Transverse colon (tissue), 4 donors: ENCODE measurements at regions not wholly inside any gene's neighbourhood (a gene's known extent, or its start where the extent isn't known, plus 50 kb on each side); places are given as distances from the start of the nearest gene placed in this dataset.

ENCODE experiments used
- DNase-seq: peaks from one replicate; pipeline ENCODE4 v3.0.0-alpha.2; 2019
- H3K27ac ChIP-seq, 4 donors: fragments of 200-600 bp; sonication (generic); 2 replicates each; pipeline ENCODE4 v1.5.1; 2016 to 2018; ENCODE audit warnings: inconsistent platforms in 4 of 4
- H3K27me3 ChIP-seq: fragments of 200-600 bp; sonication (generic); 2 replicates; pipeline ENCODE4 v1.5.1; 2017; ENCODE audit warnings: inconsistent platforms
- H3K36me3 ChIP-seq, 4 donors: fragments of 200-600 bp; sonication (generic); 2 replicates each; pipeline ENCODE4 v1.5.1; 2017 to 2019; ENCODE audit warnings: inconsistent platforms in 4 of 4
- H3K4me1 ChIP-seq, 4 donors: fragments of 200-600 bp; sonication (generic); 2 replicates each; pipeline ENCODE4 v1.5.1; 2017 to 2020; ENCODE audit warnings: inconsistent platforms in 4 of 4
- H3K4me3 ChIP-seq, 4 donors: fragments of 200-600 bp; sonication (generic); 1 replicate in 1 of 4; 2 replicates in 3 of 4; pipeline versions ENCODE4 v1.5.1 to v1.6.1; 2017 to 2019; ENCODE audit warnings: inconsistent platforms in 4 of 4
- H3K9me3 ChIP-seq, 2 donors: fragments of 200-600 bp; sonication (generic); 2 replicates each; pipeline ENCODE4 v1.5.1; 2017 to 2019; ENCODE audit warnings: inconsistent platforms in 2 of 2
- EP300 ChIP-seq: sonication (generic); formaldehyde crosslinking; IDR thresholded peaks from one replicate; pipeline ENCODE4 v1.6.1; 2017; ENCODE audit warnings: antibody characterized with exemption, low read depth
- POLR2A ChIP-seq: fragments of 450-650 bp; IDR thresholded peaks from one replicate; pipeline ENCODE4 v1.6.1; 2016; ENCODE audit warnings: antibody characterized with exemption, mild to moderate bottlenecking, moderate library complexity
- POLR2AphosphoS5 ChIP-seq, 3 donors: sonication (generic); formaldehyde crosslinking; IDR thresholded peaks; one replicate each; pipeline ENCODE4 v1.6.1; 2016; ENCODE audit warnings: antibody characterized with exemption in 3 of 3
- WGBS, 2 donors: methylation state at CpG; one replicate each; pipeline ENCODE4 v1.1.5; 2018; ENCODE audit warnings: low coverage in 1 of 2; 5-methylcytosine and 5-hydroxymethylcytosine counted together
- in situ Hi-C, 4 donors: fragments of 200-750 bp; cut with MboI; loops; one replicate each; pipeline versions ENCODE4 v1.15.0 to v1.15.1; 2017; ENCODE audit warnings: low sequenced_read_pairs in 3 of 4, low pct_ligation_motif_present in 1 of 4, low pct_unique_long_range_greater_than_20kb in 1 of 4
- intact Hi-C: fragments of 100-400 bp; cut with DNase I; formaldehyde crosslinking; loops from one replicate; pipeline ENCODE4 v1.15.1; 2023; ENCODE audit warnings: low total_unique reads
- TF ChIP-seq, protein P1 (sequence below), 5 experiments: fragments of 200-600 bp in 3 of 5; fragments of 450-650 bp in 2 of 5; sonication (generic) in 3 of 5; IDR thresholded peaks; 1 replicate in 2 of 5; 2 replicates in 3 of 5; pipeline ENCODE4 v1.5.1; 2016 to 2017; ENCODE audit warnings: antibody characterized with exemption in 5 of 5, inconsistent platforms in 3 of 5, mild to moderate bottlenecking in 2 of 5, moderate library complexity in 1 of 5

DNA sequence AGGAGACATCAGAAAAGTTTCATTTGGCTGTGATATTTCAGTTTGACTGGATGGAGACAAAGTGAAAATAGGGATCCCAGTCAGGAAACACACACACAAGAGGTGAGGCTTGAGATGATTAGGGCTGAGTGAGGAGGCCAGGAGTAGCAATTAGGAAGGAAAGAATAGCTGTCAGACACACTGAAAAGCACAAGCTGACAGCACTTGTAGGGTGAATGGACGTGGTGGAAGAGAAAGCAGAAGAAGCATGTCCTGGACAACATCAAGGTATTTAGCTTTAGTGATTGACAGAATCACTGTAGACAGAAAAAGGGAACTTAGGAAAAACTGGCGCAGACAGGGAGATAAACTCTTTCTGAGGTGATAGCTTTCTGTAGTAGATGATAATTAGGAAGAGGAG, 347.7 kb downstream of the TGFB2 start:
- 51 to 66% methylated on average over 2 of the region's 2 CpGs for WGBS, 2 donors
- no peaks in the 10 kb centered on the region for H3K27me3 ChIP-seq
- H3K4me1 ChIP-seq: no peaks in the 10 kb centered on the region
- H3K9me3 ChIP-seq: no peaks in the 10 kb centered on the region
- in situ Hi-C loops: no loop called here
- no peak for DNase-seq
- intact Hi-C loops: no loop called here
- H3K27ac ChIP-seq: no peak overlapping the region
- no peak overlapping the region for H3K4me3 ChIP-seq
- TF ChIP-seq POLR2A (no peak), EP300 (no peak), POLR2AphosphoS5 (IDR thresholded peaks at IDR 0.05) (no peak)
- TF ChIP-seq, protein P1, sequence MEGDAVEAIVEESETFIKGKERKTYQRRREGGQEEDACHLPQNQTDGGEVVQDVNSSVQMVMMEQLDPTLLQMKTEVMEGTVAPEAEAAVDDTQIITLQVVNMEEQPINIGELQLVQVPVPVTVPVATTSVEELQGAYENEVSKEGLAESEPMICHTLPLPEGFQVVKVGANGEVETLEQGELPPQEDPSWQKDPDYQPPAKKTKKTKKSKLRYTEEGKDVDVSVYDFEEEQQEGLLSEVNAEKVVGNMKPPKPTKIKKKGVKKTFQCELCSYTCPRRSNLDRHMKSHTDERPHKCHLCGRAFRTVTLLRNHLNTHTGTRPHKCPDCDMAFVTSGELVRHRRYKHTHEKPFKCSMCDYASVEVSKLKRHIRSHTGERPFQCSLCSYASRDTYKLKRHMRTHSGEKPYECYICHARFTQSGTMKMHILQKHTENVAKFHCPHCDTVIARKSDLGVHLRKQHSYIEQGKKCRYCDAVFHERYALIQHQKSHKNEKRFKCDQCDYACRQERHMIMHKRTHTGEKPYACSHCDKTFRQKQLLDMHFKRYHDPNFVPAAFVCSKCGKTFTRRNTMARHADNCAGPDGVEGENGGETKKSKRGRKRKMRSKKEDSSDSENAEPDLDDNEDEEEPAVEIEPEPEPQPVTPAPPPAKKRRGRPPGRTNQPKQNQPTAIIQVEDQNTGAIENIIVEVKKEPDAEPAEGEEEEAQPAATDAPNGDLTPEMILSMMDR (IDR thresholded peaks at IDR 0.05): no peak
- no peaks in the 10 kb centered on the region for H3K36me3 ChIP-seq

DNA sequence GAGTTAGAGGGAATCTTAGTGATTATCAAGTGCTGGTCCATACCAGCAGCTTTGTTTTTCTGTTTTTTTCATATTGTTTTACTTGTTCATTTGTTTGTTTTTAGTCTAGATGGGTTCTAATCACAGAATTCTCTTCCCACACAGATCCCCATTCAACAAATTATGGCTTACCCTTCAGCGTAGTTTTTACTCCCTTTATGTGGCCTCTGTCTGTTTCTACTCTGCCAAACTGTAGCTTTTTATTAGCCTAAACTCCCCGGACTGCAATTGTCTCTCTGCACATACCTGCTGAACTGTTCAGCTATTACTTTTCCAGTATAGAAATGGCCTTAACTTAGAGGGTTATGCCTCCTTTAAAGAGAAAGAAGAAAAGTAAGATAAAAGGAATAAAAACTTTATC, 348.5 kb downstream of the TGFB2 start:
- whole genome bisulfite sequencing, 2 donors: 19 to 29% methylated on average over 2 of the region's 2 CpGs
- no peaks in the 10 kb centered on the region for H3K27me3 ChIP-seq
- in situ Hi-C loops: no loop called here
- TF ChIP-seq, protein P1 (IDR thresholded peaks at IDR 0.05): no peak
- no peak for TF ChIP-seq POLR2AphosphoS5 (IDR thresholded peaks at IDR 0.05)
- no peak for TF ChIP-seq EP300
- TF ChIP-seq POLR2A: no peak
- no peak for DNase-seq
- no peaks in the 10 kb centered on the region for H3K9me3 ChIP-seq
- H3K27ac ChIP-seq: no peak overlapping the region
- H3K36me3 ChIP-seq: no peaks in the 10 kb centered on the region
- intact Hi-C loops: no loop called here
- no peaks in the 10 kb centered on the region for H3K4me1 ChIP-seq
- H3K4me3 ChIP-seq: no peak overlapping the region

DNA sequence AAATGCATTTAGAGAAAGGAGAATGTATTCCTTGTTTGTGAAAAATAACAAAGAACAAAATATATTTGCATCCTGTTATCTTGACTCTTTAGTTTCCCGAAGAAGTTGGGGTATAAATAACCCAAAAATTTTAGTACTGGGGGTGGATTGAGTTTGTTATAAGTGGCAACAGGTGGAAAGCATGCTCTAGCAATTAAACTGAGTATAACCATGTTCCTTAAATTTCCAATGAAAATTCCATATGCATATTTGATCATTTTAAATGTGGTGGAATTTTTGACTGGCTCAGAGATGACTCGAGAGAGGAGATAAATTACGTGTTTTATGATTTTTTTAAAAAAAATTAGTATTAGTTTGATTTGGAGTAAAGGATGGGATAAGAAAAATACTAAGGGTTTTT, 348.9 kb downstream of the TGFB2 start:
- in situ Hi-C loops (no loop called here), intact Hi-C loops (no loop called here)
- TF ChIP-seq POLR2A (no peak), EP300 (no peak), POLR2AphosphoS5 (IDR thresholded peaks at IDR 0.05) (no peak)
- TF ChIP-seq, protein P1 (IDR thresholded peaks at IDR 0.05): no peak
- Histone ChIP-seq H3K9me3 (no peaks in the 10 kb centered on the region), H3K27ac (no peak overlapping the region), H3K27me3 (no peaks in the 10 kb centered on the region), H3K36me3 (no peaks in the 10 kb centered on the region), H3K4me3 (no peak overlapping the region), H3K4me1 (no peaks in the 10 kb centered on the region)
- DNase-seq: no peak
- WGBS, 2 donors: 34 to 63% methylated on average over 3 of the region's 3 CpGs

DNA sequence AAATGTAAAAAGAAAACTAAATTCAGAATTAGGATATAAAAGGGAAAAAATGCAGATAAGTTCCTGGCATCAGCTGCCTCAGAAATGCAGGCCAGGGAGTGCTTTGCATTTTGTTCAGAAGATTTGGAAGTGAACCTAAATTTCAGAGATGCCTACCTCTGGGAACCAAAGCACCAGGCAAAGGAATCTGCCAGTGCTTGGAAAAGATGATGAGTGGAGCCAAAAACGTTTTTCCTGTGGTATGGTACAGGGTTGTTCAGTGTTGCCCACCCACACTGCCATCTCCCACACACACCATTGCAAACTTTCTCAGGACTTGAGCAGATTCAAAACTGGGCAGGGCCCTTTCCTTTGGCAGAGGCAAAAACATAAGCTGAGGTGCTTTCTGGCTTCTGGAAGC, 349.5 kb downstream of the TGFB2 start:
- TF ChIP-seq POLR2AphosphoS5 (IDR thresholded peaks at IDR 0.05): no peak
- no peak for TF ChIP-seq EP300
- TF ChIP-seq, protein P1 (IDR thresholded peaks at IDR 0.05): no peak
- no peak for TF ChIP-seq POLR2A
- H3K4me1 ChIP-seq: no peaks in the 10 kb centered on the region
- H3K36me3 ChIP-seq: no peaks in the 10 kb centered on the region
- H3K27me3 ChIP-seq: no peaks in the 10 kb centered on the region
- WGBS, 2 donors: 8% methylated on average over 1 of the region's 1 CpG; no CpG with 5 or more reads in 1 of the 2 donors
- H3K9me3 ChIP-seq: no peaks in the 10 kb centered on the region
- H3K4me3 ChIP-seq: no peak overlapping the region
- H3K27ac ChIP-seq: no peak overlapping the region
- no peak for DNase-seq
- in situ Hi-C loops (no loop called here), intact Hi-C loops (no loop called here)
